Ishikawa (cell line): ENCODE measurements at regions not wholly inside any gene's neighbourhood (a gene's known extent, or its start where the extent isn't known, plus 50 kb on each side); places are given as distances from the start of the nearest gene placed in this dataset.

ENCODE experiments used
- CREB1 ChIP-seq: IDR thresholded peaks from 2 replicates; pipeline ENCODE4 v1.6.1; 2012; ENCODE audit warnings: low read depth
- EP300 ChIP-seq: IDR thresholded peaks from 2 replicates; pipeline ENCODE4 v1.6.1; 2012; ENCODE audit warnings: borderline replicate concordance
- FOXM1 ChIP-seq: IDR thresholded peaks from 2 replicates; pipeline ENCODE4 v1.6.1; 2012; ENCODE audit warnings: low read depth, borderline replicate concordance
- RAD21 ChIP-seq: IDR thresholded peaks from 2 replicates; pipeline ENCODE4 v1.6.1; 2012; ENCODE audit warnings: low read depth
- TAF1 ChIP-seq: IDR thresholded peaks from 2 replicates; pipeline ENCODE4 v1.6.1; 2012; ENCODE audit warnings: low read depth, mild to moderate bottlenecking
- TCF12 ChIP-seq: IDR thresholded peaks from 2 replicates; pipeline ENCODE4 v1.6.1; 2012; ENCODE audit warnings: low read depth
- TEAD4 ChIP-seq: IDR thresholded peaks from 2 replicates; pipeline ENCODE4 v1.6.1; 2012
- USF1 ChIP-seq: IDR thresholded peaks from 2 replicates; pipeline ENCODE4 v1.6.1; 2012
- YY1 ChIP-seq: IDR thresholded peaks from 2 replicates; pipeline ENCODE4 v1.6.1; 2012; ENCODE audit warnings: low read depth
- TF ChIP-seq, protein P1 (sequence below): IDR thresholded peaks from 2 replicates; pipeline ENCODE4 v1.6.1; 2012; ENCODE audit warnings: low read depth, mild to moderate bottlenecking
- TF ChIP-seq, protein P2 (sequence below): IDR thresholded peaks from 2 replicates; pipeline ENCODE4 v1.6.1; 2012

GRCh38 chr9:31783491-31783890 lies 601.0 kb upstream of the ACO1 start:
- no peak for TF ChIP-seq CREB1
- no peak for TF ChIP-seq YY1
- TF ChIP-seq, protein P1, sequence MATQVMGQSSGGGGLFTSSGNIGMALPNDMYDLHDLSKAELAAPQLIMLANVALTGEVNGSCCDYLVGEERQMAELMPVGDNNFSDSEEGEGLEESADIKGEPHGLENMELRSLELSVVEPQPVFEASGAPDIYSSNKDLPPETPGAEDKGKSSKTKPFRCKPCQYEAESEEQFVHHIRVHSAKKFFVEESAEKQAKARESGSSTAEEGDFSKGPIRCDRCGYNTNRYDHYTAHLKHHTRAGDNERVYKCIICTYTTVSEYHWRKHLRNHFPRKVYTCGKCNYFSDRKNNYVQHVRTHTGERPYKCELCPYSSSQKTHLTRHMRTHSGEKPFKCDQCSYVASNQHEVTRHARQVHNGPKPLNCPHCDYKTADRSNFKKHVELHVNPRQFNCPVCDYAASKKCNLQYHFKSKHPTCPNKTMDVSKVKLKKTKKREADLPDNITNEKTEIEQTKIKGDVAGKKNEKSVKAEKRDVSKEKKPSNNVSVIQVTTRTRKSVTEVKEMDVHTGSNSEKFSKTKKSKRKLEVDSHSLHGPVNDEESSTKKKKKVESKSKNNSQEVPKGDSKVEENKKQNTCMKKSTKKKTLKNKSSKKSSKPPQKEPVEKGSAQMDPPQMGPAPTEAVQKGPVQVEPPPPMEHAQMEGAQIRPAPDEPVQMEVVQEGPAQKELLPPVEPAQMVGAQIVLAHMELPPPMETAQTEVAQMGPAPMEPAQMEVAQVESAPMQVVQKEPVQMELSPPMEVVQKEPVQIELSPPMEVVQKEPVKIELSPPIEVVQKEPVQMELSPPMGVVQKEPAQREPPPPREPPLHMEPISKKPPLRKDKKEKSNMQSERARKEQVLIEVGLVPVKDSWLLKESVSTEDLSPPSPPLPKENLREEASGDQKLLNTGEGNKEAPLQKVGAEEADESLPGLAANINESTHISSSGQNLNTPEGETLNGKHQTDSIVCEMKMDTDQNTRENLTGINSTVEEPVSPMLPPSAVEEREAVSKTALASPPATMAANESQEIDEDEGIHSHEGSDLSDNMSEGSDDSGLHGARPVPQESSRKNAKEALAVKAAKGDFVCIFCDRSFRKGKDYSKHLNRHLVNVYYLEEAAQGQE = no peak
- TF ChIP-seq TEAD4 = no peak
- TF ChIP-seq TCF12 = no peak
- TF ChIP-seq EP300 = no peak
- TF ChIP-seq RAD21 = no peak
- TF ChIP-seq, protein P2, sequence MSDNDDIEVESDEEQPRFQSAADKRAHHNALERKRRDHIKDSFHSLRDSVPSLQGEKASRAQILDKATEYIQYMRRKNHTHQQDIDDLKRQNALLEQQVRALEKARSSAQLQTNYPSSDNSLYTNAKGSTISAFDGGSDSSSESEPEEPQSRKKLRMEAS = no peak
- no peak for TF ChIP-seq USF1
- TF ChIP-seq TAF1 = no peak
- no peak for TF ChIP-seq FOXM1
